ENCODE measurements at regions not wholly inside any gene's neighbourhood (a gene's known extent, or its start where the extent isn't known, plus 50 kb on each side); places are given as distances from the start of the nearest gene placed in this dataset.
"Not testable (repeated sequence)": the region's sequence is repeated elsewhere in the genome, so short reads cannot be mapped to it uniquely, and the experiment has no call there.

DNA sequence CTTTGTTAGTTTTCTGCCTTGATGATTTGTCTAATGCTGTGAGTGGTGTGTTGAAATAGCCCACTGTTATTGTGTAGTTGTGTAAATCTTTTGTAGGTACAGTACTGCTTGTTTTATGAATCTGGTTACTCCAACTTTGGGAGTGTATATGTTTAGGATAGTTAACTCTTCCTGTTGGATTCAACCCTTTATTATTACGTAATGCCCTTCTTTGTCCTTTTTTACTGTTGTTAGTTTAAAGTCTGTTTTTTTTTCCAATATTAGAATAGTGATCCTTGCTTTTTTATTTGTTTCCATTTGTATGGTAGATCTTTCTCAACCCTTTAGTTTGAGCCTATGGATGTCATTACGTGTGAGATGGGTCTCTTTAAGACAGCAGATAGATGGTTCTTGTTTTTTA, 261.5 kb upstream of the CDH2 start:
- ATAC-seq (no peak), DNase-seq (no peak)
- Histone ChIP-seq H3K4me1 (no peaks in the 10 kb centered on the region), H3K27me3 (ENCODE audit: low read depth) (no peaks in the 10 kb centered on the region), H3K36me3 (no peaks in the 10 kb centered on the region), H3K9me3 (no peaks in the 10 kb centered on the region), H3K4me3 (no peak overlapping the region), H3K27ac (no peak overlapping the region)
- intact Hi-C loops (cut with DNase I) = no loop called here
- TF ChIP-seq, protein P1, sequence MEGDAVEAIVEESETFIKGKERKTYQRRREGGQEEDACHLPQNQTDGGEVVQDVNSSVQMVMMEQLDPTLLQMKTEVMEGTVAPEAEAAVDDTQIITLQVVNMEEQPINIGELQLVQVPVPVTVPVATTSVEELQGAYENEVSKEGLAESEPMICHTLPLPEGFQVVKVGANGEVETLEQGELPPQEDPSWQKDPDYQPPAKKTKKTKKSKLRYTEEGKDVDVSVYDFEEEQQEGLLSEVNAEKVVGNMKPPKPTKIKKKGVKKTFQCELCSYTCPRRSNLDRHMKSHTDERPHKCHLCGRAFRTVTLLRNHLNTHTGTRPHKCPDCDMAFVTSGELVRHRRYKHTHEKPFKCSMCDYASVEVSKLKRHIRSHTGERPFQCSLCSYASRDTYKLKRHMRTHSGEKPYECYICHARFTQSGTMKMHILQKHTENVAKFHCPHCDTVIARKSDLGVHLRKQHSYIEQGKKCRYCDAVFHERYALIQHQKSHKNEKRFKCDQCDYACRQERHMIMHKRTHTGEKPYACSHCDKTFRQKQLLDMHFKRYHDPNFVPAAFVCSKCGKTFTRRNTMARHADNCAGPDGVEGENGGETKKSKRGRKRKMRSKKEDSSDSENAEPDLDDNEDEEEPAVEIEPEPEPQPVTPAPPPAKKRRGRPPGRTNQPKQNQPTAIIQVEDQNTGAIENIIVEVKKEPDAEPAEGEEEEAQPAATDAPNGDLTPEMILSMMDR (IDR thresholded peaks at IDR 0.05) = no peak

DNA sequence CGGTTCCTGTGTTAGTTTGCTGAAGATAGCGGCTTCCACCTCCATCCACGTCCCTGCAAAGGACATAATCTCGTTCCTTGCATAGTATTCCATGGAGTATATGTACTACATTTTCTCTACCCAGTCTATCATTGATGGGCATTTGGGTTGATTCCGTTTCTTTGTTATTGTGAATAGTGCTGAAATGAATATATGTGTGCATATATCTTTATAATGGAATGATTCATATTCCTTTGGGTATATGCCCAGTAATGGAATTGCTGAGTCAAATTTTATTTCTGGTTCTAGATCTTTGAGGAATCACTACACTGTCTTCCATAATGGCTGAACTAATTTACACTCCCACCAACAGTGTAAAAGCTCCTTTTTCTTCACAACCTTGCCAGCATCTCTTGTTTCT, 255.4 kb upstream of the CDH2 start:
- Histone ChIP-seq H3K4me3 (no peak overlapping the region), H3K27ac (no peak overlapping the region), H3K36me3 (no peaks in the 10 kb centered on the region), H3K4me1 (no peaks in the 10 kb centered on the region), H3K27me3 (ENCODE audit: low read depth) (no peaks in the 10 kb centered on the region), H3K9me3 (no peaks in the 10 kb centered on the region)
- DNase-seq (no peak), ATAC-seq (no peak)
- TF ChIP-seq, protein P1 (IDR thresholded peaks at IDR 0.05) = no peak
- intact Hi-C loops (cut with DNase I) = no loop called here

DNA sequence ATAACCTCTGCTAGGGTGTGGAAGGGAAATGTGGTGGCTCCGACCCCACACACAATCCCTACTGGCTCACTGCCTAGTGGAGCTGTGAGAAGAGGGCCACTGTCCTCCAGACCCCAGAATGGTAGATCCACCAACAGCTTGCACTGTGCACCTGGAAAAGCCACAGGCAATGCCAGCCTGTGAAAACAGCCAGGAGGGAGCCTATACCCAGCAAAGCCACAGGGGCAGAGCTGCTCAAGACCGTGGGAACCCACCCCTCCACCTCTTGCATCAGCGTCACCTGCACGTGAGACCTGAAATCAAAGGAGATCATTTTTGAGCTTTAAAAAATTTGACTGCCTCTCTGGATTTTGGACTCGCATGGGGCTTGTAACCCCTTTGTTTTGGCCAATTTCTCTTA, 249.0 kb upstream of the CDH2 start:
- no peaks in the 10 kb centered on the region for H3K27me3 ChIP-seq (ENCODE audit: low read depth)
- H3K27ac ChIP-seq = no peak overlapping the region
- H3K4me1 ChIP-seq = no peaks in the 10 kb centered on the region
- no peak overlapping the region for H3K4me3 ChIP-seq
- no peaks in the 10 kb centered on the region for H3K9me3 ChIP-seq
- DNase-seq (no peak), ATAC-seq (no peak)
- TF ChIP-seq, protein P1 (IDR thresholded peaks at IDR 0.05) = no peak
- H3K36me3 ChIP-seq = no peaks in the 10 kb centered on the region
- intact Hi-C loops (cut with DNase I) = no loop called here

DNA sequence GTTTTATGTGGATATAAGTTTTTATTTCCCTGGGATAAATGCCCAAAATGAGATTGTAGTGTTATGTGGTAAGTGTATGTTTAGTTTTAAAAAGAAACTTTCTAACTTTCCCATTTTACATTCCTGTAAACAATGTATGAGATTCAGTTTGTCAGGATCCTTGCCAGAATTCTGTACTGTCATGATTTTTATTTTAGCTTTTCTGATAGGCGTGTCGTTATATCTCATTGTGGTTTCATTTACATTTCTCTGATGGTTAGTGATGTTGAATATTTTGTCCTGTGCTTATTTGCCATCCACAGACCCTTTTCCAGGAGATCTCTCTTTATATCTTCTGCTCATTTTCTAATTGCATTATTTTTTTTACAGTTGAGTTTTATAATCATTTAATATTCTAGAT, 245.6 kb upstream of the CDH2 start:
- intact Hi-C loops (cut with DNase I) = no loop called here
- Histone ChIP-seq H3K36me3 (no peaks in the 10 kb centered on the region), H3K27me3 (ENCODE audit: low read depth) (no peaks in the 10 kb centered on the region), H3K4me1 (no peaks in the 10 kb centered on the region), H3K27ac (no peak overlapping the region), H3K4me3 (no peak overlapping the region), H3K9me3 (no peaks in the 10 kb centered on the region)
- DNase-seq (no peak), ATAC-seq (no peak)
- TF ChIP-seq, protein P1 (IDR thresholded peaks at IDR 0.05) = no peak

DNA sequence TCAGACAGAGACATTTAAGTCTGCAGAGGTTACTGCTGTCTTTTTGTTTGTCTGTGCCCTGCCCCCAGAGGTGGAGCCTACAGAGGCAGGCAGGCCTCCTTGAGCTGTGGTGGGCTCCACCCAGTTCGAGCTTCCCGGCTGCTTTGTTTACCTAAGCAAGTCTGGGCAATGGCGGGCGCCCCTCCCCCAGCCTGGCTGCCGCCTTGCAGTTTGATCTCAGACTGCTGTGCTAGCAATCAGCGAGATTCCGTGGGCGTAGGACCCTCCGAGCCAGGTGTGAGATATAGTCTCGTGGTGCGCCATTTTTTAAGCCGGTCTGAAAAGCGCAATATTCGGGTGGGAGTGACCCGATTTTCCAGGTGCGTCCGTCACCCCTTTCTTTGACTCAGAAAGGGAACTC, 245.0 kb upstream of the CDH2 start:
- H3K4me3 ChIP-seq; H3K36me3 ChIP-seq; DNase-seq; ATAC-seq; H3K4me1 ChIP-seq; H3K9me3 ChIP-seq; H3K27me3 ChIP-seq (ENCODE audit: low read depth); intact Hi-C loops (cut with DNase I); H3K27ac ChIP-seq: not testable (repeated sequence)

DNA sequence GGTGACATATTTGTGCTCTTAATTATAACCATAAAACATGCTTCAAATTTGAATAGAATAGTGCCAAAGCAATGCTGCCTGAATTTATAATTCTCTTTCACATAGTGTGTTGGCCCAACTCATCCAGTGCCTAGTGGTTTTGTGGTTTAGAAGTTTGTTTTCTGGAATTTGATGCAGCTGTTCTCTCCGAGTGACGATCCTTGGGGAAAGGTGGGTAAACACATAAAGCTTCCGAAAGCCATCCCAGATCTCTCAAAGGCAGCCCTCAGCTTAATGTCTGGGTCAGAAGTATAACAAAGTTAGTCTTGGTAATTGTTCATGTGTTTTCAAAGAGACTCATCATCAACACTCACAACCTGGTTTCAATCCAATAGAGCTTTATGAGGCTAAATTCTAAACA, 235.6 kb upstream of the CDH2 start:
- TF ChIP-seq, protein P1 (IDR thresholded peaks at IDR 0.05) = no peak
- Histone ChIP-seq H3K27ac (no peak overlapping the region), H3K9me3 (no peaks in the 10 kb centered on the region), H3K36me3 (no peaks in the 10 kb centered on the region), H3K27me3 (ENCODE audit: low read depth) (no peaks in the 10 kb centered on the region), H3K4me1 (no peaks in the 10 kb centered on the region), H3K4me3 (no peak overlapping the region)
- DNase-seq = no peak
- ATAC-seq = no peak
- intact Hi-C loops (cut with DNase I) = no loop called here

Data from lower lobe of right lung (tissue), 2 donors.